ENCODE measurements at regions not wholly inside any gene's neighbourhood (a gene's known extent, or its start where the extent isn't known, plus 50 kb on each side); places are given as distances from the start of the nearest gene placed in this dataset.
"Not testable (repeated sequence)": the region's sequence is repeated elsewhere in the genome, so short reads cannot be mapped to it uniquely, and the experiment has no call there.

GRCh38 chr13:105841286-105841685 is 694.2 kb downstream of the EFNB2 start:
- Histone ChIP-seq H3K9me3 (ENCODE audit: control insufficient read depth, insufficient read depth, low read depth, low read length) (no peaks in the 10 kb centered on the region), H4K20me1 (ENCODE audit: control insufficient read depth, extremely low read depth, insufficient read depth, low read length) (no peaks in the 10 kb centered on the region), H3K27me3 (ENCODE audit: control insufficient read depth, insufficient read depth, low read length) (no peaks in the 10 kb centered on the region), H3K4me2 (ENCODE audit: extremely low read depth, insufficient read depth, low read length) (no peak overlapping the region), H3K79me2 (ENCODE audit: control insufficient read depth, insufficient read depth, low read length) (no peaks in the 10 kb centered on the region), H3K27ac (ENCODE audit: insufficient read depth, low read length) (no peak overlapping the region), H3K36me3 (ENCODE audit: control insufficient read depth, insufficient read depth, low read length) (no peaks in the 10 kb centered on the region), H3K9ac (ENCODE audit: insufficient read depth, low read length) (no peak overlapping the region), H3K4me3 (replicated peaks in 1 of 4; ENCODE audit: control extremely low read depth in 1 of 4, insufficient read depth in 1 of 4, low read depth in 3 of 4, low read length in 4 of 4) (no peak overlapping the region), H2AFZ (ENCODE audit: low read length) (no peak overlapping the region), H3K4me1 (ENCODE audit: control insufficient read depth, extremely low read depth, insufficient read depth, low read length) (no peaks in the 10 kb centered on the region)
- TF ChIP-seq CTCF (conservative IDR thresholded peaks at IDR 0.05 in 1 of 2, IDR thresholded peaks at IDR 0.05 in 1 of 2; ENCODE audit: low read depth in 1 of 2, low read length in 2 of 2) = no peak
- TF ChIP-seq EZH2 (IDR thresholded peaks at IDR 0.05; ENCODE audit: low read length, missing control alignments) = no peak
- no peak for DNase-seq (ENCODE audit: low read depth in 2 of 2)

DNA sequence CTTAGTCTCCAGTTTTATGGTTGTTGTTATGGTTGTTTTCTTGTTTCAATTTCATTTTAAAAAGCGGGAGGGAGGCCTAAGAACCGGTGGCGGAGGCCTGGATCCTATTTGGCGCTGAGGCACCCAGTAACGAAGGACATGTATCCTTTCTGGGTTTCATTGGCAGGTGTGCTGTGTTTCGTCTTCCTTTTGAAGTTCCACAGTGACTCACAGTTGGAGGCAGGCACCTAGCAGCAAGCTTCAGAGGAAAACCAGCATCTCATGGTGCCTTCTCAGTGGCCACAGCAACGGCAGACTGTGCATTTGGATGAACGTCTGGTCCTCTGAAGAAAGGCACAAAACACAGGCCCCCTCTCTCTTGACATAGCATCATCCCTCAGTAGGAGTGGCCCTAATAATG is 697.2 kb downstream of the EFNB2 start:
- no peak overlapping the region for H3K4me2 ChIP-seq (ENCODE audit: extremely low read depth, insufficient read depth, low read length)
- H3K27me3 ChIP-seq (ENCODE audit: control insufficient read depth, insufficient read depth, low read length) = no peaks in the 10 kb centered on the region
- H3K27ac ChIP-seq (ENCODE audit: insufficient read depth, low read length) = no peak overlapping the region
- no peaks in the 10 kb centered on the region for H3K79me2 ChIP-seq (ENCODE audit: control insufficient read depth, insufficient read depth, low read length)
- no peaks in the 10 kb centered on the region for H3K36me3 ChIP-seq (ENCODE audit: control insufficient read depth, insufficient read depth, low read length)
- no peak overlapping the region for H3K9ac ChIP-seq (ENCODE audit: insufficient read depth, low read length)
- DNase-seq (ENCODE audit: low read depth in 2 of 2) = no peak
- TF ChIP-seq CTCF (conservative IDR thresholded peaks at IDR 0.05 in 1 of 2, IDR thresholded peaks at IDR 0.05 in 1 of 2; ENCODE audit: low read depth in 1 of 2, low read length in 2 of 2) = no peak
- no peak for TF ChIP-seq EZH2 (IDR thresholded peaks at IDR 0.05; ENCODE audit: low read length, missing control alignments)
- H4K20me1 ChIP-seq (ENCODE audit: control insufficient read depth, extremely low read depth, insufficient read depth, low read length) = no peaks in the 10 kb centered on the region
- H3K9me3 ChIP-seq (ENCODE audit: control insufficient read depth, insufficient read depth, low read depth, low read length) = no peaks in the 10 kb centered on the region
- H3K4me1 ChIP-seq (ENCODE audit: control insufficient read depth, extremely low read depth, insufficient read depth, low read length) = no peaks in the 10 kb centered on the region
- no peak overlapping the region for H2AFZ ChIP-seq (ENCODE audit: low read length)
- H3K4me3 ChIP-seq (replicated peaks in 1 of 4; ENCODE audit: control extremely low read depth in 1 of 4, insufficient read depth in 1 of 4, low read depth in 3 of 4, low read length in 4 of 4) = no peak overlapping the region

DNA sequence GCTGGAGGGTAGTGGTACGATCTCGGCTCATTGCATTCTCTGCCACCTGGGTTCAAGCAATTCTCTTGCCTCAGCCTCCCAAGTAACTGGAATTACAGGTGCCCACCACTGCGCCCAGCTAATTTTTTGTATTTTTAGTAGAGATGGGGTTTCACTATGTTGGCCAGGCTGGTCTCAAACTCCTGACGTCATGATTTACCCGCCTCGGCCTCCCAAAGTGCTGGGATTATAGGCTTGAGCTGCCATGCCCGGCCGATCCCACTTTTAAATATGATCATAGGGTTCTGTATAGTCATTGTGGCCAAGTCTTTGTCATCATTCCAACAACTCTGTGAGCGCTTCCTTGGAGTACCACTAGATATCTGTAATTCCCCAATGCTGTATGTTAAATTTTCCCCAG is 698.2 kb downstream of the EFNB2 start:
- H2AFZ ChIP-seq (ENCODE audit: low read length); H3K9ac ChIP-seq (ENCODE audit: insufficient read depth, low read length); H3K36me3 ChIP-seq (ENCODE audit: control insufficient read depth, insufficient read depth, low read length); H3K4me3 ChIP-seq (replicated peaks in 1 of 4; ENCODE audit: control extremely low read depth in 1 of 4, insufficient read depth in 1 of 4, low read depth in 3 of 4, low read length in 4 of 4); H3K9me3 ChIP-seq (ENCODE audit: control insufficient read depth, insufficient read depth, low read depth, low read length); H3K4me1 ChIP-seq (ENCODE audit: control insufficient read depth, extremely low read depth, insufficient read depth, low read length); H3K4me2 ChIP-seq (ENCODE audit: extremely low read depth, insufficient read depth, low read length); H3K27ac ChIP-seq (ENCODE audit: insufficient read depth, low read length); H3K27me3 ChIP-seq (ENCODE audit: control insufficient read depth, insufficient read depth, low read length); DNase-seq (ENCODE audit: low read depth in 2 of 2); H4K20me1 ChIP-seq (ENCODE audit: control insufficient read depth, extremely low read depth, insufficient read depth, low read length); H3K79me2 ChIP-seq (ENCODE audit: control insufficient read depth, insufficient read depth, low read length): not testable (repeated sequence)

DNA sequence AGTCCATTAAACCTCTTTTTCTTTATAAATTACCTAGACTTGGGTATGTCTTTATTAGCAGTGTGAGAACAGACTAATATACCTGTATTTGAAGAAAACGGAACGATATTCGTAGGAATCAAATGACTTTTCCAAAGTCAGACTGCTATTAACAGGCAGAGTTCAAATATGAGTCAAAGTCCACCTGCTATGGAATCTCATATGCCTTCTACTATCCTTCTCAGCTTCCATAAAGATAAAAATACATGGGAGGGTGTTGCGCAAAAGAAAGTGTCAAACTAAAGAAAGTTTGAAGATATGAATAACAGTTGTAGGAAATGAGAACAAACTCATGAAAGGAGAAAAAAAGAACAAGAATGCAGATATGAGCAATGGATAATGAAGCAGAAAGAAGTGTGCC is 704.6 kb downstream of the EFNB2 start:
- H3K4me3 ChIP-seq (replicated peaks in 1 of 4; ENCODE audit: control extremely low read depth in 1 of 4, insufficient read depth in 1 of 4, low read depth in 3 of 4, low read length in 4 of 4) = no peak overlapping the region
- no peaks in the 10 kb centered on the region for H3K9me3 ChIP-seq (ENCODE audit: control insufficient read depth, insufficient read depth, low read depth, low read length)
- no peak for TF ChIP-seq EZH2 (IDR thresholded peaks at IDR 0.05; ENCODE audit: low read length, missing control alignments)
- TF ChIP-seq CTCF (conservative IDR thresholded peaks at IDR 0.05 in 1 of 2, IDR thresholded peaks at IDR 0.05 in 1 of 2; ENCODE audit: low read depth in 1 of 2, low read length in 2 of 2) = no peak
- H2AFZ ChIP-seq (ENCODE audit: low read length) = no peak overlapping the region
- H3K27me3 ChIP-seq (ENCODE audit: control insufficient read depth, insufficient read depth, low read length) = no peaks in the 10 kb centered on the region
- H3K36me3 ChIP-seq (ENCODE audit: control insufficient read depth, insufficient read depth, low read length) = no peaks in the 10 kb centered on the region
- H3K9ac ChIP-seq (ENCODE audit: insufficient read depth, low read length) = no peak overlapping the region
- no peaks in the 10 kb centered on the region for H4K20me1 ChIP-seq (ENCODE audit: control insufficient read depth, extremely low read depth, insufficient read depth, low read length)
- no peaks in the 10 kb centered on the region for H3K79me2 ChIP-seq (ENCODE audit: control insufficient read depth, insufficient read depth, low read length)
- H3K4me2 ChIP-seq (ENCODE audit: extremely low read depth, insufficient read depth, low read length) = no peak overlapping the region
- no peak overlapping the region for H3K27ac ChIP-seq (ENCODE audit: insufficient read depth, low read length)
- no peak for DNase-seq (ENCODE audit: low read depth in 2 of 2)
- no peaks in the 10 kb centered on the region for H3K4me1 ChIP-seq (ENCODE audit: control insufficient read depth, extremely low read depth, insufficient read depth, low read length)
